Jurkat, Clone E6-1 (cell line): ENCODE measurements at regions not wholly inside any gene's neighbourhood (a gene's known extent, or its start where the extent isn't known, plus 50 kb on each side); places are given as distances from the start of the nearest gene placed in this dataset.
"Not testable (repeated sequence)": the region's sequence is repeated elsewhere in the genome, so short reads cannot be mapped to it uniquely, and the experiment has no call there.

ENCODE experiments used
- DNase-seq: peaks from one replicate; pipeline ENCODE4 v3.0.0-alpha.2; 2011; ENCODE audit warnings: low read depth, low spot score
- H3K4me3 ChIP-seq: 2 replicates; pipeline ENCODE4 v1.5.1; 2011; ENCODE audit warnings: mild to moderate bottlenecking, low read length, control low read depth, moderate library complexity

- no peak overlapping the region for H3K4me3 ChIP-seq
- DNase-seq = no peak
Measured at GRCh38 chr22:26767351-26768155, 110.2 kb downstream of the MIAT start.

- no peak for DNase-seq
- H3K4me3 ChIP-seq = no peak overlapping the region
Measured at GRCh38 chr22:26768156-26768515, 110.7 kb downstream of the MIAT start.

GRCh38 chr22:26768952-26769351 is 111.6 kb downstream of the MIAT start:
- H3K4me3 ChIP-seq = no peak overlapping the region
- DNase-seq = no peak

- H3K4me3 ChIP-seq = no peak overlapping the region
- DNase-seq = no peak
Measured at GRCh38 chr22:26769663-26770062, 112.3 kb downstream of the MIAT start.

- no peak for DNase-seq
- H3K4me3 ChIP-seq = no peak overlapping the region
Measured at GRCh38 chr22:26770624-26771023, 113.2 kb downstream of the MIAT start.

GRCh38 chr22:26773054-26773453 is 115.7 kb downstream of the MIAT start:
- DNase-seq, H3K4me3 ChIP-seq: not testable (repeated sequence)

GRCh38 chr22:26775394-26775793 is 118.0 kb downstream of the MIAT start:
- H3K4me3 ChIP-seq = no peak overlapping the region
- no peak for DNase-seq

- DNase-seq = no peak
- no peak overlapping the region for H3K4me3 ChIP-seq
Measured at GRCh38 chr22:26777156-26777801, 119.9 kb downstream of the MIAT start.

- no peak overlapping the region for H3K4me3 ChIP-seq
Measured at GRCh38 chr22:26778372-26778771, 121.0 kb downstream of the MIAT start.

GRCh38 chr22:26779108-26779507 is 121.7 kb downstream of the MIAT start:
- H3K4me3 ChIP-seq = no peak overlapping the region
- no peak for DNase-seq

More at GRCh38 chr22:26778372-26778771, 121.0 kb downstream of the MIAT start:
- DNase-seq = no peak

- no peak for DNase-seq
- no peak overlapping the region for H3K4me3 ChIP-seq
Measured at GRCh38 chr22:26779929-26780328, 122.5 kb downstream of the MIAT start.

- DNase-seq = no peak
- H3K4me3 ChIP-seq = no peak overlapping the region
Measured at GRCh38 chr22:26780521-26780920, 123.1 kb downstream of the MIAT start.

- H3K4me3 ChIP-seq = no peak overlapping the region
- no peak for DNase-seq
Measured at GRCh38 chr22:26781062-26781461, 123.7 kb downstream of the MIAT start.

GRCh38 chr22:26781596-26781995 is 124.2 kb downstream of the MIAT start:
- no peak for DNase-seq
- H3K4me3 ChIP-seq = no peak overlapping the region

GRCh38 chr22:26783885-26784284 is 126.5 kb downstream of the MIAT start:
- H3K4me3 ChIP-seq = no peak overlapping the region
- no peak for DNase-seq

GRCh38 chr22:26784772-26785171 is 127.4 kb downstream of the MIAT start:
- DNase-seq = no peak
- H3K4me3 ChIP-seq = no peak overlapping the region

GRCh38 chr22:26785932-26786331 is 128.5 kb downstream of the MIAT start:
- peak; percentile 51 for DNase-seq
- H3K4me3 ChIP-seq = no peak overlapping the region

GRCh38 chr22:26786398-26786797 is 129.0 kb downstream of the MIAT start:
- H3K4me3 ChIP-seq = no peak overlapping the region

GRCh38 chr22:26789951-26790350 is 132.6 kb downstream of the MIAT start:
- DNase-seq = no peak
- H3K4me3 ChIP-seq = no peak overlapping the region

More at GRCh38 chr22:26786398-26786797, 129.0 kb downstream of the MIAT start:
- DNase-seq = no peak

GRCh38 chr22:26792522-26792921 is 135.1 kb downstream of the MIAT start:
- no peak for DNase-seq
- no peak overlapping the region for H3K4me3 ChIP-seq

GRCh38 chr22:26796785-26797184 is 139.4 kb downstream of the MIAT start:
- H3K4me3 ChIP-seq = no peak overlapping the region
- DNase-seq = no peak
